GDM1 (cell line): ENCODE measurements at regions not wholly inside any gene's neighbourhood (a gene's known extent, or its start where the extent isn't known, plus 50 kb on each side); places are given as distances from the start of the nearest gene placed in this dataset.
A peak's percentile ranks its signal among the peaks of the same experiment; 100 is the strongest.

Experiments
- DNase-seq: peaks from one replicate; lab custom pipeline; 2025; lab: John Stamatoyannopoulos, UW

GRCh38 chr12:127635838-127636237 is 631.1 kb upstream of the TMEM132C start:
- no peak for DNase-seq

- DNase-seq, result no peak
Measured at GRCh38 chr12:127636882-127637281, 630.1 kb upstream of the TMEM132C start.

GRCh38 chr12:127640181-127640886 is 626.6 kb upstream of the TMEM132C start:
- DNase-seq, result no peak

GRCh38 chr12:127642208-127642607 is 624.8 kb upstream of the TMEM132C start:
- DNase-seq, result no peak

GRCh38 chr12:127648321-127648720 is 618.6 kb upstream of the TMEM132C start:
- no peak for DNase-seq

- DNase-seq, result no peak
Measured at GRCh38 chr12:127649961-127650360, 617.0 kb upstream of the TMEM132C start.

GRCh38 chr12:127650626-127651025 is 616.3 kb upstream of the TMEM132C start:
- no peak for DNase-seq

- DNase-seq, result no peak
Measured at GRCh38 chr12:127652281-127652680, 614.7 kb upstream of the TMEM132C start.

GRCh38 chr12:127654383-127654985 is 612.5 kb upstream of the TMEM132C start:
- DNase-seq, result no peak

GRCh38 chr12:127655691-127656090 is 611.3 kb upstream of the TMEM132C start:
- DNase-seq, result no peak

- no peak for DNase-seq
Measured at GRCh38 chr12:127656266-127656665, 610.7 kb upstream of the TMEM132C start.

GRCh38 chr12:127657036-127657435 is 609.9 kb upstream of the TMEM132C start:
- no peak for DNase-seq

GRCh38 chr12:127660961-127661360 is 606.0 kb upstream of the TMEM132C start:
- DNase-seq, result no peak

GRCh38 chr12:127663716-127664115 is 603.3 kb upstream of the TMEM132C start:
- no peak for DNase-seq

- DNase-seq, result no peak
Measured at GRCh38 chr12:127664901-127665300, 602.1 kb upstream of the TMEM132C start.

GRCh38 chr12:127667131-127667685 is 599.8 kb upstream of the TMEM132C start:
- DNase-seq, result no peak

- no peak for DNase-seq
Measured at GRCh38 chr12:127670294-127670693, 596.7 kb upstream of the TMEM132C start.

GRCh38 chr12:127670796-127671195 is 596.2 kb upstream of the TMEM132C start:
- DNase-seq, result no peak

GRCh38 chr12:127675936-127676335 is 591.0 kb upstream of the TMEM132C start:
- DNase-seq, result no peak

GRCh38 chr12:127677537-127678131 is 589.3 kb upstream of the TMEM132C start:
- peak; percentile 32 for DNase-seq

- no peak for DNase-seq
Measured at GRCh38 chr12:127678945-127679344, 588.0 kb upstream of the TMEM132C start.

- DNase-seq, result no peak
Measured at GRCh38 chr12:127680516-127680915, 586.5 kb upstream of the TMEM132C start.

- no peak for DNase-seq
Measured at GRCh38 chr12:127681151-127681754, 585.7 kb upstream of the TMEM132C start.
